ENCODE measurements at regions not wholly inside any gene's neighbourhood (a gene's known extent, or its start where the extent isn't known, plus 50 kb on each side); places are given as distances from the start of the nearest gene placed in this dataset.

DNA sequence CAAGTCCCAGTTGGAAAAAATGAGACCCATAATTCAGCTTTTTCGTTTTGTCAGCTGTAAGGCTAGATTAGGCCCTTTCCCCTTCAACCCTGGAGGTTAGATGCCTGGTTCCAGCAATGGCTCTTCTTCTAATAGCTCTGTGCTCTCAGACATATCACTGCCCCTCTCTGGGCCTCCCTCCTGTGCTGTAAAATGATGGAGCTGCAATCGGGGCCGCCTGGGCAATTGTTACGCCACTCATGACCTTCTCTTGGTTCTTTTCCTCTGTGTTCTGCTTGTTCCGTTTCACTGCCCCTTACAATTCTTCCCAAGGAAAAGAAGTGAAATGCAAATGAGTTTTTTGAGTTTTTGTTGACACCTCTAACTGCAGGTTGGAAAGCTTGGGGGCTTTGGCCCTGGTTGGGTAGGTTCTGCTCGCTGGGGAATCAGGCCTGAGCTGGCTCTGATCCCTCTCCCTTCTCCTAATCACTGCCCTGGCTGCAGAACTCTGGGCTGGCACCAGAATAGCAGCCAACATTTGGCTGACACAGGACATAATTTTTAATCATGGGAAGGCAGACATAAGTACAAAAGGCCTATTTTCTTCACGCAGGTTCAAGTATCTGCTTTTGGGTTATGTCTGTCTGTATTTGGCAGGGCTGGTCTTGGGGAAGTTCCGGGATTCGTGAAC lies 110.9 kb downstream of the FOXD1 start:
- no peak for DNase-seq

DNA sequence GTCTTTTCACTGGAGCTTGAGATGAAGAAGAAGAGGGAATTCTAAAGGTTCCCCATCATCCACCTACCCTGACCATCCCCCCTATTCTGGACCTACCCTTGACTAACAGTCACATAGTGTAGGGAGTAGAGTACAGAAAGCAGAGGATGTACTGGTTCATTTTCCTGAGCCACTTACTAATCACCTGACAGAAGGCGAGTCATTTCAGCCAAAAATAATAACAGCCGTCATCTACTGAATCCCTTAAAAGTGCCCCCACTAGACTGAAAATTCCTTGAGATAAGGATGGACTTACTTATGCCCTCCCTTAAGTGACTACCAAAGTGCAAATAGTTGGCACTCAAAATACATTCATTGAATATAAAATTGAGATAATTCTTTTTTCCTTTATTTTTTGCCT lies 112.2 kb downstream of the FOXD1 start:
- DNase-seq, result no peak

DNA sequence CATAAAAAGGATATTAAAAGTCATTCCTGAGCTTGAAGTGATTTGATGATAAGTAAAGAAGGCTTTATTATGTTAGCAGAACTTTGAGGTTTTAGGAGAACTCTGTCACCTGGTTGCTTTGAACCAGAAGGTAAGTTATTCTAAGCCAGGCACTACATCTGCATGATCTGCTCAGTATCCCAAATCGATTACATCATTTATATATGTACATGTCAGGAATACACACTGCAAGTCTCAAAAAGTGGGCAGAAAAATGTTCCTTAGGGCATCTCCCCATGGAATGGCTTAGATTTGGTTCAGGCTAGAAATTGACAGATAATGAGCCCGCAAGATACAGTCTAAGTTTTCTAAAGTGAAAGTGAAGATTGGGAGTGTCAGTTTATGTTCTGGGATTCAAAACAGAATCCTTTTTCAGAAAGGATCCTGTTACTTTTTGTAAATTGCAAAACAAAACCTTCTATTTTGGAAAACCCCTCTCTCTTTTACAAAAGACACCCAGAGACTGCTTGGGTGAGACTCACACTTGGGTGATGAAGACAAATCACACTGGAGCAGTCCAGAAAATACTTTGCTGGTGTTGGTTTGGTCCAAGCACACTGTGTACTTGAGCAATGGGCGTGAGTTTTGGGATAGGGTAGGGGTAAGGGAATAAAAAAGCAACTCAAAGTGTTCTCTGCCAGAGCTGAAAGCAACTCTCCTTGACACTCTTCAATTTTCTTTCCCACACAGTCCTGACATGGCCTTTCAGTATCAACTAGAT lies 114.5 kb downstream of the FOXD1 start:
- DNase-seq, result no peak

DNA sequence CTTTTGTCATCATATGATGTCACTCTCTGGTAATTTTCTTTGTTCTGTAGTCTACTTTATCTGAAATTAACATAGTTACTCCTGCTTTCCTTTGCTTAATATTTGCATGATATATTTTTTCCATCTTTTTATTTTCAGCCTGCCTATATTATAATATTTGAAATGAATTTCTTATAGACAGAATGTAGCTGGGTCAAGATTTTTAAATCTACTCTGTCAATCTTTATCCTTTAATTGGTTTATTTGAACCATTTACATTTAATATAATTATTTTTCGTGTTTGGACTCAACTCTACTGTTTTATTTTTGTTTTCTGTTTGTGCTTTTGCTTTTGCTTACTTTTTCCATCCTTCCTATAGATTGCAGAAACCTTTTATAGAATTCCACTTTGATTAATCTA lies 118.0 kb downstream of the FOXD1 start:
- DNase-seq, result no peak

DNA sequence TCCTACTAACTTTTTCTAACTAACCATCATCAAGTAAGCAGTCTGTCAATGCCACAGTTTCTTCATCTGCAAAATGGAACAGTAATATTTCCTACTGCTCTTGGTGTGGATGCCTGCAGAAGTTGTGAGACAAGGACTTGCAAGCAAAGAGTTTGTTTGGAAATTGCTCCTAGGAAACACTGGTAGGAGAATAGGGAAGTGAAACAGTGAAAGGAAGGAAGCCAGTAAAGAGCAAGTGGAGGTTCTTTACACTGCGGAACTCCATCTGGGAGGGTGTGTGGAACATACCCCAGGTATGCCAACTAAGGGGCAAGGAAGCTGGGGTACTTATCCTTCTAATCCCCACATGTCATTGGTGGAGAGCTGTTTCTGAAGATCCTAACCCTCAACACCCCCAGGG lies 119.9 kb downstream of the FOXD1 start:
- no peak for DNase-seq

DNA sequence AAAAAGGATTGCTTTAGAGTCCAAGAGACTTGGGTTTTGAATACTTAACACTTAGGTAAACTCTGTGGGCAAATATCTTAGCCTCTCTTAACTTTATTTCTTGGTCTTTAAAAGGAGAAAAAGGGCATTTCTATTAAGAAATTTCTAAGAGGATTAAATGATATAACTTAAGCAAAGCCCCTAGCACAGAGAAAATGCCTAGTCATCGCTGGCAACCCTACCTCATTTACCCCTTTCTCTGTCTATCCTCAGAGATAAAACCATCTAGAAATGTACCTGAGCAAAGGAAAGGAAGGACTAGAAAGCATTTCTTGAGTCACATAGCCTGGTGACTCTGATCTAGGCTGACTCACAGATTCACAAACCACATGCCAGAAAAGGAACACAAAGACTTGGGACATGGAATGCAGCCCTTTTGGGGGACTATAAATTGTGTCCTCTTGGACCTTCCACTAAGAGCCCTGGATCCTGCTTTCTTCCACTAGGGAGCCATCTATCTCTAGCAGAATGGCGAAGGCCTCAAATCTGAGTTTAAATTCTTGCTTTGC lies 120.6 kb downstream of the FOXD1 start:
- no peak for DNase-seq

DNA sequence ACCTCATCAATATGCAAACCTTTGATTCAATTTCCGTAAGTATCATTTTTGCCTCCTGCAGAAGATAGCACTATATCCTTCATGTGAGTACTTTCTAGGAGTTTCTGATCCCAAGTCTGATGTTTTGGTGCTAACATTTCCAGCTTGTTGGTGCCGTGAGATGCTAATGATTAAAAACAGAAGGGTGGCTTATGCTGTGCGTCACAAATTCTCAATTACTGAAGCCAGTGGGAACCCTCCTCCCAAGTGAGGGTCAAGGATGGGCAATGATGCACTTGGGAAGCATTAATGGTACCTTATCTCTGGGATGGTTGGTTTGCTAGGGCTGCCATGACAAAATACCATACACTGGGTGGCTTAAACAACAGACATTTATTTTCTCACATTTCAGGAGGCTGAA lies 123.0 kb downstream of the FOXD1 start:
- DNase-seq, result no peak

DNA sequence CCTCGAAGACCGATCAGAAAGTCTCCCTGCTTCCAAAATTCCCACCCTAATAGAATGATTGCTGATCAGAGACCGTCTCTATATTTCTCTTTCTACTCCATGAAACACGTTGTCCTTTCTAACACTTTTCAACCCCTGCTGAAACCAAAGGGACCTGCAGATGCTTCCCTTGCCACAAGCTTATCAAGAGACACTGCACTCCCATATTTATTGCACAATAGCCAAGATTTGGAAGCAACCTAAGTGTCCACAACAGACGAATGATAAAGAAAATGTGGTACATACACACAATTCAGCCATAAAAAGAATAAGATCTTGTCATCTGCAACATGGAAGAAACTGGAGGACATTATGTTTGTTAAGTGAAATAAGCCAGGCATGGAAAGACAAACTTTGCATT lies 125.1 kb downstream of the FOXD1 start:
- no peak for DNase-seq

DNA sequence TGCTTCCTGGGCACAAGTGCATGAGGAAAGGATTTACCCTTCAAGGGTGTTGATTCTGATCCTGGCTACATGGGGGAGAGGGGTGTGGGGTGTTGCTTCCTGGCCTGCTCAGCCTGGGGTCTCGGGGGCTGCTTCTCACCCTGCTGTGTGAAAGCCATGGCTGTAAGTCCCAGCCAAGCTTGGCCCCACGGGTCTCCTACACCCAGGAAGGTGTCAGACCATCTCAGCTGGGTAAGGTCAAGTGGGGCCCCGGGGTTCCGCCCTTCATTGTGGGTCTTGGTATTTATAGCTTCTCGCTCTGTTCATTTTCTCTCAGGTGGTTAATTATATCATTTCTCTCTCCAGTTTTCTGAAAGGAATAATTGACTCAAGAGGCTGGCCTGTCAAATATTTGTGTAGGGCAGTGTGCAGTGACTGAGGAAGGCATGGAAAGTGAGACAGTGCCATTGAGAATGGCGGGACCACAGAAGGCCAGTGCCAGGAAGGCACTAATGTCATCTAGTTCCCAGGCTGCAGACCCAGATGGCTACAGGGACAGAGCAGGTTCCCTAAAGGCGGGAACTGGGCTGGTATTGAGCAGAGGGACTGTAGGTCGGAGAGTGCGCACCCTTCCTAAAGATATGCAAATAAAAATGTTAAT lies 126.0 kb downstream of the FOXD1 start:
- no peak for DNase-seq

DNA sequence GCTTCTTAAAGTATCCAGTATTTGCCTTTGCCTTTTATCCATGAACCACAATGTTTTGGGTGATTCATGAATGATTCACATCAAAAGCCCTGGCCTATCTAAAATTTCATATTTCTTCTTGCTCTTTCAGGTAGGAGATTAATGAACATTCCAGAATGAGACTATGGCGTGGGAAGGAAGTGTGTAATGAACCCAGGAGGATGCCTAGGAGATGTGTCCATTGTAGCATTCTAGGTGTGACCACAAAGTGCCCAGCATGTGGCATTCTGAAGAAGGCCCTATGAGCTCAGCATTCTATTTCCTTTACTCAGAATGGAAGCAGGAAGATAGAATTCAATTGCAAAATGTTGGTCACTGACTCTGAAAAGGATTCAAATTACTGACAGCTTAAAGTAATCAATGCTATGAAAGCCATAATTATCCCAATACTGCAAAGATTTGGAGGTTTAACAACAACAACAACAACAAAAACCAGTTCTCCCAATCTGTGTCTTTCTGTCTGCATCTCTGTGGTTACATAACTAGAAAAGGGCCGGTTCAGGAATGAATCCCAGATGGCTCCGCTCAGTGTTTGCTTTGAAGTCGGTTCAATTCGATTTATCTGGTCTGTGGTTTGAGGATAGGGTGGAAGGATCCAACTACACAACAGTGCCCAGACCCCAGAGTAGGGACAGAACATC lies 126.7 kb downstream of the FOXD1 start:
- no peak for DNase-seq

DNA sequence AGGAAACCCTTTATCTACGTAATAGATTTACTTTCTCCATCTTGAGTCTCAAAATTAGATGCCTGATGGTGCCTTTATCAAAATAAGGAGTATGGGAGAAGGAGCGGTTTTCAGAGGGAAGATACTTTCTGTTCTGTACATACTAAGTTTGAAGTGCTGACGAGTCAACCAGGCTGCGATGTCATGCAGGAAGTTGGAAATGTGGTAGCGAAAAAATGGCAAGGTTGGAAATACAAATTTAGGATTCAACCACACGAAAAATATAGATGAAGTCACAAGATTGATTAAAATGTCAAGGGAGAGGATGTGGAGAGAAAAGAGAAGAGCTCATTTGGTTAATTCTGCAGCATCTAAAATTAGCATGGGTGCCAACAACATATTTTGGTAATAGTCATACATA lies 129.5 kb downstream of the FOXD1 start:
- no peak for DNase-seq

DNA sequence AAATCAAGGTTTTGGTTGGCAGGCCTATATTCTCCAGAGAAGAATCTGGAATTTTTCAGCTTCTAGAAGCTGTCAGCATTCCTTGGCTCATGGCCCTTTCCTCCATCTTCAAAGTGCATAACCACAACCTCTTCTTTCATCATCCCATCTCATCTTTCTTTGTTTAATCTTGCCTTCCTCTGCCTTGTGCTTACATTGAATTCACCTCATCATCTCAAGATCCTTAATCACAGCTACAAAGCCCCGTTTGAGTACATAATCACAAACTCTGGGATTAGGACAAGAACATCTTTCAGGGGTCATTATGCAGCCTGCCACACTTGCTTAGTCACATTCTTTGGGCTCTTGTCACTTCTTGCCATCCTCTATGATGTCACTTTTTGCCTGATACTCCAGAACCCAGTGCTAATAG lies 130.3 kb downstream of the FOXD1 start:
- no peak for DNase-seq

DNA sequence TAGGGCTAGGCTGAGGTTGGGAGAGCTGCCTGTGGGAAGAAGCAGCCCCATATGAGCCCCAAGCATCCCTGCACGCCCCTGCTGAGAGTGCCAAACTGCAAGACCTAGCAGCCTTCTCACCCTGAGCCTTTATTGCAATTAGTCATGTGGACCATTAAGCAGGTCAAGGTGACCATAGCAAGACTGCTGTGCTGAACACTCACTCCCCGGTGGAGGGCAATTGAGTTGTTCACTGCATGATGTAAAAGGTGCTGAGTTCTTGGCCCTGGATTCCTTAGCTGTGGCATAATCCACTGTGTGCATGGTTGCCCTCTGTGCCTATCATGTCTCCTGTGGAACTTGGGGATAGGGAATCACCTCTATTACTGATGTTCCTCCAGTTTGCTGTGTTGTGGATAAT lies 131.1 kb downstream of the FOXD1 start:
- no peak for DNase-seq

DNA sequence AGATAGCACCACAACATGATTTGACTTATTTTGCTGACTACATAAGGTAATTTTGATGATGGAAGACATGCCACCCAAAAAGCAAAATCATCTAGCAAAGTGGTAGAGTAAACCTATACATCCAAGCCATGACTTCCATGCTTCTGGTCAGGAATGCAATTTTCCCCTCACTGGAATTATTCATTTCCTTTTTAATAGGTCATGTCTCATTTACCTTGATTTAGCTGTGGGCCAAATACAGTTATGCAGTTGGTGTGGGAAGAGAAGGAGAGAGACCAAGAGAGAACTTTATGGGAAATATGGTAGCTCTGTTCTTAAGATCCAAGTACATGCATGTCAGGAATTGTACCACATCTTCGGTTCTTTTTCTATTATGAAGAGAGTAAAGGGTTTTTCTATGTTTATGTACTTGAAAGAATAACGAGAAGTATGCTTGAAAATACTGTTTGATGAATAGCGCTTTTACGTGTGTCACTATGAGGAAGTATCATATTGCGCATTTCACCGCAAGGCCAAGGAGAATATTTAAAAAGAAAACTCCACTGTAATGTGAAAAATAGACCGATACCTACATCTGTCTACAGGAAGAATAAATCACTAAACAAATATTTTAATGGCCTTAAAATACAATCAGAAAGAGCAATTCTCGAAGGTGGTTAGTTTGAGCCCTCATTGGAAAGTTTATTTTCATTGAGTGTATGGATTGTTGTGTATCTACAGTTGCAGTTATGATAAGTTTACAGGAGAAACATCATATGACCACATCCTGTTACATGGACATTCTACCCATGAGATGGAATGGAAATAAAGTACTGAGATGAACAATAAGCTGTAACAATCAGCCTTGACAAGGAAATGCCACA lies 134.0 kb downstream of the FOXD1 start:
- DNase-seq, result no peak

DNA sequence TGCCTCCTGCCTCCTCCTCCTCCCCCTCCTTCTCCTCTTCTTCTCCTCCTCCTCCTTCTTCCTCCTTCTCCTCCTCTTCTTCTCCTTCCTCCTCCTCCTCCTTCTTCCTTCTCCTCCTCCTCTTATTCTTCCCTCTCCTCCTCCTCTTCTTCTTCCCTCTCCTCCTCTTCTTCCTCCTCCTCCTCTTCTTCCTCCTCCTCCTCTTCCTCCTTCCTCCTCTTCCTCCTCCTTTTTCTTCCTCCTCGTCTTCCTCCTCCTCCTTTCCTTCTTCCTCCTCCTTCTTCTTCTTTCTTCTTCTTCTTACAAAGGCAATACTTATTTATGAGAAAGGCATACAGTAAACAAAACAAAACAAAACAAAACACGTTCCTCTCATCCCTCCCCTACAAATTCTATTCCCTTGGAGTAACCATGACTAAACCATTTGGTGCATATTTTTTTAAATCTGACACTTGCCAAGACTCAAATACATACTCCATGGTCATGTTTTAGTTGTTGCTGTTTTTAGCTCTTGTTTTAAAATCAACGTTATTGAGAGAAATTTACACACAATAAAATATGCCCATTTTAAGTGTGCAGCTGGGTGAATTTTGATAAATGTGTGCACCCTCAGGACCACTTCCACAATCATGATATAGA lies 135.6 kb downstream of the FOXD1 start:
- no peak for DNase-seq

DNA sequence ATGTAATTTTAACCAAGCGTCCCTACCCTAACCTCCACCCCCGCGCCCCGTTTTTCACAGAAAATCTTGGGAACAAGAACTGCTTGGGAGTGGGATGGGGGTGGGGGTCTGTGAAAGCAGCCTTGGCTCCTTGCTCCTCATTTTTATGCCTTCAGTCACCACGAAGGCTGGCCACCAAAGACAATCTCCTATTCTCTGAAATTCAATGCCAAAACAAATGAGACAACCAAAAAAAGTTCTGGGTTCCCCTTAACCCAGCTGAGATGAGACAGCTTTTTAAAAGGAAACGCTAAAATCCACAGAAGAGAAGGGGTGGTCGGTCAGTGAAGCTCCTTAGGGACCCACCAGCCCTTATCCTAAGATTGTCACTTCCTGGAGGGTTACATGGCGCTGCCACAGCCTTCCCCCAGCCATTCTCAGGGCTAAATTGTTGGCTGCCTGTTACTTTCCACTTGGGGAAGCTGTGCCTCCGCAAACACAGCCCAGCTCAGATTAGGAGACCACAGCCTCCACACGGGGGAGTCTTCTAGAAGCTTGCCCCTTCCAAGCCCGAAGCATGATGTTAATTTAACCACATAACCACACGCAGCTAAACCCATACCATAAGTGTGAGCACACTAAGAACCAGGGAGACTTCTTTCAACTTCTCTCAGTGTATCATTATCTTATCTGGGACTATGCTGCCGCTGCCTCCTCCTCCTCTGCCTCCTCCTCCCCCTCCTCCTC lies 136.3 kb downstream of the FOXD1 start:
- no peak for DNase-seq

DNA sequence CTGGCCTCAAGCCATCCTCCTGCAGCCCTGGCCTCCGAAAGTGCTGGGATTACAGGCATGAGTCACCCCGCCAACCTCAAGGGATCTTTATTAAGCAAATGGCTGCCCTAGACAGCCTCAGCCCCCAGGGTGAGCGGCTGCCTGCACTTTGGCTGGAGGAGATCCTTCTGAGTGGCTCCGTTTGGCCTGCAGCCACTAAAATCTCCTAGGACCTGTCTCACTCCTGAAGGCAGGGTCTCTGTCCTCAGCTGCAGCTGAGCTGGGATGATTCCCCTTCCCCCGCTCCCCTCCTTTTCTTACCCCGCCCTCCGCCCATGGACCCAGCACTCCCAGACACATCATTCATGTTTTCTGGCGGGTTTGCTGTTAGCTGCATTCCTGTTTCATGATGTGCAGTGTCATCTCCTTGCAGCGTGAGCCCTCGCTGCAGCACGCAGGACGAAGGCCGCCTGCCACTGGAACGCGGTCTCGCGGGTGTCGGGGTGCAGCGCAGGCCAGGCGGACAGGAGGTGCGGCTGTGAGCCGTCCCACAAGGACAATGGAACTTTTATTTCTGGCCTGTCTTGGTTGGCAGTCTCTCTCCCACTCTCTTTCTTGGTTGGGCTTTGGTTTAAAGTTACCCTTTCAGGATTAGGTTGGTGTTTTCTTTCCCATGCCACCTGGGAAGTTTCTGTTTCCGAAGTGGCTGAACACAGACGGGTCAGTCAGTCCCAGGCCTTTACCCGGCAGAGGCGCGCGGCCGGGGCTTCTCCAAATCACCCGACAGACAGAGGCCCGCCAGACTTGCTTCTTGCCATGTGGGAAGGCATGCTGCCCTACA lies 137.1 kb downstream of the FOXD1 start:
- no peak for DNase-seq

DNA sequence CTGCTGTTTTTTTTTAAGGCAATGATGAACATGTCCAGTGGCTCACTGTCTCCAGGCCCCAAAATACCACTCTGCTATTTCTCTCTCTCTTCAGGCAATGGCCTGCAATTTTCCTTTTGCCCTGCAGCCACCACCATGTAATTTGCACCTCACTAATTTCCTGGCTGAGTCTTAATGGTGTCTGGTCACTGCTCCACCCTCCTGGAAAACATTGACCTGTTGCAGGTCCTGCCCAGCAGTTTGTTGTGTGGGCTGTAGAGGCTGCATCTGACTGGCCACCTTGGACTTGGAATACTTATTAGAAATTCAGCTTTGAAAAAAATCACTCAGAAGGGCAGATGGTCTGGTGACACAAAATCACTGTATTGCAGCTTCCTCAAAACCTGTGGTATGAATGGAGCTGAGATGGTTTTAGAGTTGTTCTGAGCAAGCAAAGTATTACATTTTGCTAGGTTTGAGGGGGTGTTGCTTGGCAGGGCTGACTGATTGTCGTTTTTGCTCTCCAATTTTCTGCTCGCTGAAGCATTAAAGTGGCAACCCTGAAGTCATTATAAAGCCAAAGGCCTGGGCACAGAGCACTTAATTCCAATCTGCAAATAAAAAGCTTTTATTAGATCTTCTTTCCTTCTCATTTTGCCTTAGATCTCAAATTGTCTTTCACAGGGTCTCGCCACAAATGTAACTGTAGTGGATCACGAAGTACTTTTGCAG lies 134.8 kb downstream of the TMEM174 start:
- DNase-seq, result no peak

DNA sequence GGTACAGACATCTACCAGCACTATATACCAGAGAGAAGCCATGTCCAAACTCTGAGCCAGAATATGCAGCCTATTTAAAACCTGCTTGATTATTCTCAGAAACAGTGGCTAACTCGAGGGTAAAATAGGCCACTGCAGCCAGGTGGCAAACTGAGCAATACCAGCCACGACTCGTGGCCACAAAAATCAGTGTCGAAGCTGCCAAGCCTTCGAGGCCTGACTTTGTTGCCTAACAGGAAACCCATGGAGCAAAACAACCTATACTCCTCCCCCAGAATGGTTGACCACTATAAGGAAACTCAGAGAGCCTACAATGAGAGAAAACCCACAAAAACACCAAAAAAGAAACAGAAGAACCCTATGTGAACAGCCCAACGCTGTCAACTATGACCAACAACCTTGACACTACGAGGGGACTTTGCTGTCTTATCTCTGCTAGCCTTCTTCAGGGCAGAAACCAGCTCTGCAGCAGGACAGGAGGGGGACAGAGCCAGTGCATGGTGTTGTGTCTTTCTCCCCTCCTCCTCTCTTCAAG lies 133.8 kb downstream of the TMEM174 start:
- DNase-seq, result no peak

All from stimulated activated CD4-positive, alpha-beta T cell treated with anti-CD3 and anti-CD28 coated beads, Interleukin-15, amount 100 ng/mL, for 24 hours (primary cell).